ENCODE measurements at regions not wholly inside any gene's neighbourhood (a gene's known extent, or its start where the extent isn't known, plus 50 kb on each side); places are given as distances from the start of the nearest gene placed in this dataset.

GRCh38 chr3:107076946-107077345, 300.3 kb upstream of the CCDC54 start:
- DNase-seq (no peak), ATAC-seq (ENCODE audit: insufficient read depth, low FRiP score) (no peak)
- H3K4me3 ChIP-seq = no peak overlapping the region
- H3K9me3 ChIP-seq (ENCODE audit: control insufficient read depth in 4 of 4, insufficient read depth in 3 of 4, low read length in 3 of 4) = no peaks in the 10 kb centered on the region
- no peaks in the 10 kb centered on the region for H3K36me3 ChIP-seq (ENCODE audit: control insufficient read depth in 4 of 4, insufficient read depth in 4 of 4, low read length in 4 of 4)
- H3K9ac ChIP-seq (ENCODE audit: insufficient read depth in 1 of 2, low read length in 2 of 2) = no peak overlapping the region
- no peaks in the 10 kb centered on the region for H3K27me3 ChIP-seq (ENCODE audit: control insufficient read depth in 3 of 3, insufficient read depth in 3 of 3, low read length in 2 of 3)
- no peak for TF ChIP-seq CTCF (IDR thresholded peaks at IDR 0.05; ENCODE audit: control extremely low read depth, extremely low read depth)
- H3K27ac ChIP-seq (ENCODE audit: low read depth in 1 of 2, low read length in 1 of 2) = no peak overlapping the region
- no peaks in the 10 kb centered on the region for H3K4me1 ChIP-seq (ENCODE audit: control insufficient read depth in 5 of 5, insufficient read depth in 5 of 5, low read length in 5 of 5)
- 93 to 96% methylated on average over 3 of the region's 3 CpGs for WGBS, 2 donors

GRCh38 chr3:107077391-107077790, 299.8 kb upstream of the CCDC54 start:
- Histone ChIP-seq H3K4me3 (no peak overlapping the region), H3K27ac (ENCODE audit: low read depth in 1 of 2, low read length in 1 of 2) (no peak overlapping the region), H3K27me3 (ENCODE audit: control insufficient read depth in 3 of 3, insufficient read depth in 3 of 3, low read length in 2 of 3) (no peaks in the 10 kb centered on the region), H3K9me3 (ENCODE audit: control insufficient read depth in 4 of 4, insufficient read depth in 3 of 4, low read length in 3 of 4) (no peaks in the 10 kb centered on the region), H3K4me1 (ENCODE audit: control insufficient read depth in 5 of 5, insufficient read depth in 5 of 5, low read length in 5 of 5) (no peaks in the 10 kb centered on the region), H3K9ac (ENCODE audit: insufficient read depth in 1 of 2, low read length in 2 of 2) (no peak overlapping the region), H3K36me3 (ENCODE audit: control insufficient read depth in 4 of 4, insufficient read depth in 4 of 4, low read length in 4 of 4) (no peaks in the 10 kb centered on the region)
- TF ChIP-seq CTCF (IDR thresholded peaks at IDR 0.05; ENCODE audit: control extremely low read depth, extremely low read depth) = no peak
- no peak for DNase-seq
- WGBS, 2 donors = 70 to 81% methylated on average over 2 of the region's 2 CpGs
- ATAC-seq (ENCODE audit: insufficient read depth, low FRiP score) = no peak

GRCh38 chr3:107082527-107082926, 294.7 kb upstream of the CCDC54 start:
- H3K4me3 ChIP-seq = no peak overlapping the region
- no peak for ATAC-seq (ENCODE audit: insufficient read depth, low FRiP score)
- no peaks in the 10 kb centered on the region for H3K27me3 ChIP-seq (ENCODE audit: control insufficient read depth in 3 of 3, insufficient read depth in 3 of 3, low read length in 2 of 3)
- no peak for DNase-seq
- no peaks in the 10 kb centered on the region for H3K9me3 ChIP-seq (ENCODE audit: control insufficient read depth in 4 of 4, insufficient read depth in 3 of 4, low read length in 3 of 4)
- no peaks in the 10 kb centered on the region for H3K4me1 ChIP-seq (ENCODE audit: control insufficient read depth in 5 of 5, insufficient read depth in 5 of 5, low read length in 5 of 5)
- 88 to 91% methylated on average over 3 of the region's 3 CpGs for WGBS, 2 donors
- no peaks in the 10 kb centered on the region for H3K36me3 ChIP-seq (ENCODE audit: control insufficient read depth in 4 of 4, insufficient read depth in 4 of 4, low read length in 4 of 4)
- no peak overlapping the region for H3K9ac ChIP-seq (ENCODE audit: insufficient read depth in 1 of 2, low read length in 2 of 2)
- no peak overlapping the region for H3K27ac ChIP-seq (ENCODE audit: low read depth in 1 of 2, low read length in 1 of 2)
- no peak for TF ChIP-seq CTCF (IDR thresholded peaks at IDR 0.05; ENCODE audit: control extremely low read depth, extremely low read depth)

GRCh38 chr3:107085261-107085660, 292.0 kb upstream of the CCDC54 start:
- H3K27me3 ChIP-seq (ENCODE audit: control insufficient read depth in 3 of 3, insufficient read depth in 3 of 3, low read length in 2 of 3) = no peaks in the 10 kb centered on the region
- no peaks in the 10 kb centered on the region for H3K9me3 ChIP-seq (ENCODE audit: control insufficient read depth in 4 of 4, insufficient read depth in 3 of 4, low read length in 3 of 4)
- no peak overlapping the region for H3K9ac ChIP-seq (ENCODE audit: insufficient read depth in 1 of 2, low read length in 2 of 2)
- no peak overlapping the region for H3K4me3 ChIP-seq
- no peak overlapping the region for H3K27ac ChIP-seq (ENCODE audit: low read depth in 1 of 2, low read length in 1 of 2)
- no peak for DNase-seq
- no peaks in the 10 kb centered on the region for H3K4me1 ChIP-seq (ENCODE audit: control insufficient read depth in 5 of 5, insufficient read depth in 5 of 5, low read length in 5 of 5)
- WGBS, 2 donors = 87 to 98% methylated on average over 3 of the region's 3 CpGs
- no peak for TF ChIP-seq CTCF (IDR thresholded peaks at IDR 0.05; ENCODE audit: control extremely low read depth, extremely low read depth)
- H3K36me3 ChIP-seq (ENCODE audit: control insufficient read depth in 4 of 4, insufficient read depth in 4 of 4, low read length in 4 of 4) = no peaks in the 10 kb centered on the region
- ATAC-seq (ENCODE audit: insufficient read depth, low FRiP score) = no peak
